Activated CD4-positive, alpha-beta T cell treated with anti-CD3 and anti-CD28 coated beads, Interleukin-2, Interleukin-4, amounts not matched to agents 100 ng/mL and 50 ng/mL, durations not matched to agents 16 hours and 8 hours (primary cell): ENCODE measurements at regions not wholly inside any gene's neighbourhood (a gene's known extent, or its start where the extent isn't known, plus 50 kb on each side); places are given as distances from the start of the nearest gene placed in this dataset.
"Not testable (repeated sequence)": the region's sequence is repeated elsewhere in the genome, so short reads cannot be mapped to it uniquely, and the experiment has no call there.

Experiments used
- DNase-seq: peaks from one replicate; pipeline ENCODE4 v3.0.0-alpha.2; 2020; ENCODE audit warnings: low spot score

DNA sequence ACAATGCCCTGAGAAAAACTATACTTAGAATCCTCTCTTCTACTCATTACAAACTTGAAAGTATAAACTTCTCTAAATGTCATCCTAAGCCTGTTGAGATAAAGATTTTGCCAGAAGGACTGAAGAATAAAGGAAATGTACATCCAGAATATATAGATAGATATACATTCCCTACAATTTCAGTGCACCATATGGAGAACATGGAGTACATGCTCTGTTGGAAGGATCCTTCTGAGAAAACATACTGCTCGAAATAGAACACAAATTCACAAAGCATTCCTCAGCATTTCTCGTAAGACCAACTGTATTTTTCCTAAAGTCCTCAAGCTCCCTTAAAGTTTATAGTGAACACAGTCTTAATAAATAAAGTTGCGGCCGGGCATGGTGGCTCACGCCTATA, 69.7 kb upstream of the RASA1 start:
- DNase-seq: no peak

DNA sequence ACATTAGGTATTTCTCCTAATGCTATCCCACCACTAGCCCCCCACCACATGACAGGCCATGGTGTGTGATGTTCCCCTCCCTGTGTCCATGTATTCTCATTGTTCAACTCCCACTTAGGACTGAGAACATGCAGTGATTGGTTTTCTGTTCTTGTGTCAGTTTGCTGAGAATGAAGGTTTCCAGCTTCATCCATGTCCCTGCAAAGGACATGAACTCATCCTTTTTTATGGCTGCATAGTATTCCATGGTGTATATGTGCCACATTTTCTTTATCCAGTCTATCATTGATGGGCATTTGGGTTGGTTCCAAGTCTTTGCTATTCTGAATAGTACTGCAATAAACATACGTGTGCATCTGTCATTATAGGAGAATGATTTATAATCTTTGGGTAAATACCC, 68.4 kb upstream of the RASA1 start:
- DNase-seq: not testable (repeated sequence)

DNA sequence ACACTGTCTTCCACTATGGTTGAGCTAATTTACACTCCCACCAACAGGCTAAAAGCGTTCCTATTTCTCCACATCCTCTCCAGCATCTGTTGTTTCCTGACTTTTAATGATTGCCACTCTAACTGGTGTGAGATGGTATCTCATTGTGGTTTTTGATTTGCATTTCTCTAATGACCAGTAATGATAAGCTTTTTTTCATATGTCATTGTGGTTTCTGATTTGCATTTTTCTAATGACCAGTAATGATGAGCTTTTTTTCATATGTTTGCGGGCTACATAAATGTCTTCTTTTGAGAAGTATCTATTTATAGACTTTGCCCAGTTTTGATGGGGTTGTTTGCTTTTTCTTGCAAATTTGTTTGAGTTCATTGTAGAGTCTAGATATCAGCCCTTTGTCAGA, 68.0 kb upstream of the RASA1 start:
- DNase-seq: not testable (repeated sequence)

DNA sequence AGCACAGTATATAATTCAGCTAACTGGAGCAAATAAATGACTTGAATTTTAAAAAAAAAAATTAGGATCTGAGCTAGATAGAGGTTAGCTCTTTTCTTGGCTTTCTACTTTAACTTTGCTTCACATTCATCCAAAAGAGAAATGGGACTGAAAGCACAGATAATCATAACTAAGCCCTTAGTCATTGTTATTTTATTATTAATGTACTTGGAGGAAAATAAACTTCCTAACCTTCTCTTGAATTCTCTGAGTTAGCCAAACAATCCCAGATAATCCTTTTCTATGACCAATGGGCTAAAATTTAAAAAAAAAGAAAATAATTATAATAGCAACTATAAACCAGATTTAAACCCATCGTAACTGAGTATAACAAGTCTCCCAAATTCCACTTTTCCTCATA, 57.6 kb upstream of the RASA1 start:
- DNase-seq: no peak

DNA sequence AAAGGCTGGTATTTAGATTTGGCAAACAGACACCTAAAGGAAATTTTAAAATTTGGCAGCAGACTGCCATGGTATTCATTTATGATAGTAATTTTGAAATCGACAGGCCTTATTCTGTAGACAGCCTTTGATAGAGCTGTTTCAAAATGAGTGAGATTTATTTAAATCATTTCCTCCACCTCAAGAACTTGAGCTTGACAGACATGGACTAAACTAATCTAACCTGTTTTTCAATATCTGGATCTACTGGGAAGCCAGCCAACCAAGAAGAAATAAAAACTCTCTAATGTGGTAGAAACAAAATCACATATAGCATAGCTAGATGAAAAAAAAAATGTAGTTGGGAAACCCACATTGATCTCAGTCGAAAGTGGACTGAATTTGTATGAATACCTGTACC, 56.9 kb upstream of the RASA1 start:
- peak; percentile 16 for DNase-seq

DNA sequence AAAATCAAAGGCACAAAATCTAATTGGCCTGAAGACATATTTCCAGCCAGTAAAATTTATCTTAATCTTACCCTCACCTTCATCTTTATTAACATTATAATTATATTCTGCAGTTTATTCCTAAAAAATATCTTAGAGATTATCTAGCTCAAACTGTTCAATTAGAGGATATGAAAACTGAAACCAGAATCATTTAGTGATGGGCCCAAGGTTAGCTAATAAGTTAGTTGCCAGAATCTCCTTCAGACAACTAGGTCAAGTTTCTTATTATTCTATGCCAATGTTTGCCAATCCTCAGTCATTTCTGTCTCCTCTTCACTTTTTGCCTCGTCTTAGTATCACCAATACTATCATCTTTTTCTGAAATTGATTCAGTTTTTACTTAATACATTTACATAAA, 56.0 kb upstream of the RASA1 start:
- DNase-seq: no peak

DNA sequence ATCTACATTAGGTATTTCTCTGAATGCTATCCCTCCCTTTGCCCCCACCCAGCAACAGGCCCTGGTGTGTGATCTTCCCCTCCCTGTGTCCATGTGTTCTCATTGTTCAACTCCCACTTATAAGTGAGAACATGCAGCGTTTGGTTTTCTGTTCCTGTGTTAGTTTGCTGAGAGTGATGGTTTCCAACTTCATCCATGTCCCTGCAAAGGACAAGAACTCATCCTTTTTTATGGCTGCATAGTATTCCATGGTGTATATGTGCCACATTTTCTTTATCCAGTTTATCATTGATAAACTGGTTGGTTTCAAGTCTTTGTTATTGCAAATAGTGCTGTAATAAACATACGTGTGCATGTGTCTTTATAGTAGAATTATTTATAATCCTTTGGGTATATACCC, 55.5 kb upstream of the RASA1 start:
- DNase-seq: not testable (repeated sequence)

DNA sequence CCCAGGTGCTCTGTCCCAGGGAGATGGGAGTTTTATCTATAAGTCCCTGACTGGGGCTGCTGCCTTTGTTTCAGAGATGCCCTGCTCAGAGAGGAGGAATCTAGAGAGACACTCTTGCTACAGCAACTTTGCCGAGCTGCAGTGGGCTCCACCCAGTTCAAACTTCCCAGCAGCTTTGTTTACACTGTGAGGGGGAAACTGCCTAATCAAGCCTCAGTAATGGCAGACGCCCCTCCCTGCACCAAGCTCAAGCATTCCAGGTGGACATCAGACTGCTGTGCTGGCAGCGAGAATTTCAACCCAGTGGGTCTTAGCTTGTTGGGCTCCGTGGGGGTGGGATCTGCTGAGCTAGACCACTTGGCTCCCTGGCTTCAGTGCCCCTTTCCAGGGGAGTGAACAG, 50.2 kb upstream of the RASA1 start:
- DNase-seq: not testable (repeated sequence)
